MCF 10A (cell line): ENCODE measurements at regions not wholly inside any gene's neighbourhood (a gene's known extent, or its start where the extent isn't known, plus 50 kb on each side); places are given as distances from the start of the nearest gene placed in this dataset.
"Not testable (repeated sequence)": the region's sequence is repeated elsewhere in the genome, so short reads cannot be mapped to it uniquely, and the experiment has no call there.

ENCODE experiments used
- BruUV-seq: library from RNA; stranded (reverse); fragments of 400-500 nt; replicated peaks from 2 replicates; lab custom pipeline; 2021; lab: Mats Ljungman, UMichigan
- CTCF ChIA-PET: fragments of 300-600 bp; sonication (Branson Sonifier 250); formaldehyde crosslinking; extraction: SDS; loops from one replicate; lab custom pipeline; 2021; ENCODE audit warnings: antibody characterized with exemption, inconsistent platforms; lab: Yijun Ruan, JAX
- POLR2A ChIA-PET: fragments of 300-600, 350-650 bp; sonication (Branson Sonifier 250); formaldehyde crosslinking; extraction: SDS; loops from one replicate; lab custom pipeline; 2020; ENCODE audit warnings: antibody characterized with exemption, inconsistent platforms; lab: Yijun Ruan, JAX
- DNase-seq: peaks from one replicate; pipeline ENCODE4 v3.0.0-alpha.2; 2018; ENCODE audit not compliant: unreplicated experiment
- H3K27ac Mint-ChIP-seq: one replicate; pipeline ENCODE4 v1.8.0; 2022; ENCODE audit warnings: mild to moderate bottlenecking, low read depth, mixed read lengths; ENCODE audit not compliant: unreplicated experiment
- H3K27me3 Mint-ChIP-seq: one replicate; pipeline ENCODE4 v1.8.0; 2022; ENCODE audit warnings: mixed read lengths; ENCODE audit not compliant: insufficient read depth, unreplicated experiment
- H3K36me3 Mint-ChIP-seq: one replicate; pipeline ENCODE4 v1.8.0; 2022; ENCODE audit warnings: mild to moderate bottlenecking, moderate library complexity, mixed read lengths; ENCODE audit not compliant: insufficient read depth, unreplicated experiment
- H3K4me1 Mint-ChIP-seq: one replicate; pipeline ENCODE4 v1.8.0; 2022; ENCODE audit warnings: mixed read lengths; ENCODE audit not compliant: insufficient read depth, unreplicated experiment
- H3K4me3 Mint-ChIP-seq: one replicate; pipeline ENCODE4 v1.8.0; 2022; ENCODE audit warnings: mild to moderate bottlenecking, moderate library complexity, mixed read lengths; ENCODE audit not compliant: unreplicated experiment
- H3K9me3 Mint-ChIP-seq: one replicate; pipeline ENCODE4 v1.8.0; 2022; ENCODE audit warnings: mixed read lengths; ENCODE audit not compliant: unreplicated experiment
- CTCF ChIP-seq: fragments of 200-600 bp; IDR thresholded peaks from one replicate; pipeline ENCODE4 v1.8.0; 2022; ENCODE audit warnings: antibody characterized with exemption, mild to moderate bottlenecking; ENCODE audit not compliant: unreplicated experiment
- intact Hi-C: fragments of 100-400 bp; cut with micrococcal nuclease; formaldehyde crosslinking; loops from 2 replicates; pipeline ENCODE4 v1.14.1; 2022

DNA sequence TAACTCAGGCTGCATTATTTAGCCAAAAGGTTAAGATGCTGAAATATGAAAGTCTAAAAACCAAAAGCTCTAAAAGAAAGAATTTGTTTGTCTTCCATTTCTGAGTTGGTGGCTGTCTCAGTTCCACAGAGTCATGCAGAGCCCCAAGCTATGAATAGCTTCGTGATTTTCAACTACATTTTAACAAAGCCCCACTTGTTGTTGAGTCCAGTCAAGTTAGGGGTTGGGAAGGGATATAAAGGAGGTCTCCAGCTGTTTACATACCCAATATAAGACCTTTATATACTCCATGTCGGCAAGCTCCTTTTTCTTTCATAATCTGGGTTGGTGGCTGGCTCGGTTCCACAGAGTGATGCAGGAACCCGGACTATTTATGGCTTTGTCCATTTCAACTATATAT is 924.6 kb upstream of the PRKX start:
- BruUV-seq, result no TSS peak
- Mint-ChIP-seq H3K27ac (no peak overlapping the region), H3K36me3 (no peaks in the 10 kb centered on the region), H3K27me3 (no peaks in the 10 kb centered on the region), H3K4me3 (no peak overlapping the region), H3K4me1 (no peaks in the 10 kb centered on the region), H3K9me3 (no peaks in the 10 kb centered on the region)
- intact Hi-C loops, result no loop called here
- no peak for TF ChIP-seq CTCF
- ChIA-PET POLR2A (no interaction called here), CTCF (no interaction called here)
- no peak for DNase-seq

GRCh38 chrX:4627414-4627813 is 914.0 kb upstream of the PRKX start:
- no peak for TF ChIP-seq CTCF
- Mint-ChIP-seq H3K27me3 (no peaks in the 10 kb centered on the region), H3K27ac (no peak overlapping the region), H3K4me3 (no peak overlapping the region), H3K4me1 (no peaks in the 10 kb centered on the region), H3K9me3 (peaks cover 29% of the 10 kb centered on the region), H3K36me3 (no peaks in the 10 kb centered on the region)
- CTCF ChIA-PET, result no interaction called here
- no TSS peak for BruUV-seq
- no peak for DNase-seq
- POLR2A ChIA-PET, result no interaction called here
- intact Hi-C loops, result no loop called here

DNA sequence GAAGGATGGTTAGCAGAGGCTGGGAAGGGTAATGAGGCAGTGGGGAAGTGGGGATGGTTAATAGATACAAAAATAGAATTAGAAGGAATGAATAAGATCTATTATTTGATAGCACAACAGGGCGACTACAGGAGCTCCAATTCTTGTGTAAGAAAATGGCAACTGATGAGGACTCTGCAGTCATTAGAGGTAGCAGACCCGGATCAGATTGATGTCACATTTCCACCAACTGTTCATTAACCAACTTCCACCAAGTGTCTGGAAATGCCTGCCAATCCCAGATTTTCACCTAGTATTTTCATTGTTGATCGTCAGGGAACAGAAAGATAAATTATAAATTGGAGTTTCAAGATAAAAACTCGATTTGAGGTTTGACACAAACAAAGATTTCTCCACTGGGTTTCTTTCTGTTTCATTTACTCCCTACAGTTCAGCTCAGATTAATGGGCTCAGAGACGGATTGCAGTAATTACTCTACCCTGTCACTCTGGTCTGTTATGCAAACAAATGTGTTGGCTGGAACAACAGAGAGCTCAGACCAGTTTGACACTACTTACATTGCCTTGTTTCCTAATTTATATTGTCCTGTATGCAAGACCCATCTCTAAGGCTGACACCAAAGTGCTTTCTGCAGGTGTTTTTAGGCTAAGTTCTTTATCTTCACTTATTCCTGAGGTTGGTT is 909.2 kb upstream of the PRKX start:
- no peak overlapping the region for H3K4me3 Mint-ChIP-seq
- no peaks in the 10 kb centered on the region for H3K4me1 Mint-ChIP-seq
- H3K9me3 Mint-ChIP-seq, result peaks cover 21% of the 10 kb centered on the region
- no peaks in the 10 kb centered on the region for H3K27me3 Mint-ChIP-seq
- no peaks in the 10 kb centered on the region for H3K36me3 Mint-ChIP-seq
- BruUV-seq, result no TSS peak
- TF ChIP-seq CTCF, result no peak
- DNase-seq, result no peak
- intact Hi-C loops, result no loop called here
- CTCF ChIA-PET, result interaction anchor here (0.6 kb wide), 1 partner anchor 982 kb away, joined by 3 read pairs; no protein-coding TSS in a partner anchor
- POLR2A ChIA-PET, result no interaction called here
- H3K27ac Mint-ChIP-seq, result no peak overlapping the region

DNA sequence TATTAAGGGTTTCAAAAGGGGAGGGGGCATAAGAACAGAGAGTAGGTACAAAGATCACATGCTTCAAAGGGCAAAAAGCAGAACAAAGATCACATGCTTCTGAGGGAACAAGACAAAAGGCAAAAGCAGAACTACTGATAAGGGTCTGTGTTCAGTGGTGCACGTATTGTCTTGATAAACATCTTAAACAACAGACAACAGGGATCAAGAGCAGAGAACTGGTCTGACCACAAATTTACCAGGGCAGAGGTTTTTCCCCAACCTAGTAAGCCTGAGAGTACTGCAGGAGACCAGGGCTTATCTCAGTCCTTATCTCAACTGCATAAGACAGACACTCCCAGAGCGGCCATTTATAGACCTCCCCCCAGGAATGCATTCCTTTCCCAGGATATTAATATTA is 900.2 kb upstream of the PRKX start:
- H3K36me3 Mint-ChIP-seq, H3K27me3 Mint-ChIP-seq, H3K4me1 Mint-ChIP-seq, intact Hi-C loops, DNase-seq, BruUV-seq, H3K27ac Mint-ChIP-seq, H3K4me3 Mint-ChIP-seq, CTCF ChIA-PET, POLR2A ChIA-PET: not testable (repeated sequence)
- H3K9me3 Mint-ChIP-seq, result peaks cover 27% of the 10 kb centered on the region

DNA sequence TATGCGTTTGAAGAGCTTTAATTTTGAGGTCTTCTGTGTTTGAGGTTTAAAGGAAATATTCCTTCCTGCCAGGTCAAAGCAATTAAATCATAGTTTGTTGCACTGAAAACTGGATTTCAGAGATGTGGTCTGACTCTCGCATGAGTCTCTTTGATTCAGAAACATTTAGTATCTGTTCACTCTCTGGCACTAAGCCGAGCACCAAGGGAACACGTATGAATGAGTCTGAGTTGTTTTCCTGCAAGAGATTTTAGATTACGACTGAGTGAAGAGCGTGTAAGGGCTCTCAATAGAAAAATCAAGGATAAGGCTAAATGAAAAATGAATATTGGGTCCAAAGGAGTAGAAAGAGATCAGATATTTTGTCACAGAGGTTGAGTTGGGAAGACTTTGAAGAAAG is 875.4 kb upstream of the PRKX start:
- POLR2A ChIA-PET, result no interaction called here

More for the DNA sequence above, 875.4 kb upstream of the PRKX start:
- no peak for TF ChIP-seq CTCF
- intact Hi-C loops, result no loop called here
- Mint-ChIP-seq H3K4me3 (no peak overlapping the region), H3K27me3 (no peaks in the 10 kb centered on the region), H3K9me3 (peaks cover 30% of the 10 kb centered on the region), H3K4me1 (no peaks in the 10 kb centered on the region), H3K36me3 (no peaks in the 10 kb centered on the region), H3K27ac (no peak overlapping the region)
- no peak for DNase-seq
- CTCF ChIA-PET, result no interaction called here
- no TSS peak for BruUV-seq
